Stomach (tissue), 4 donors: ENCODE measurements at regions not wholly inside any gene's neighbourhood (a gene's known extent, or its start where the extent isn't known, plus 50 kb on each side); places are given as distances from the start of the nearest gene placed in this dataset.

Experiments
- CTCF ChIP-seq, 7 experiments: fragments of 450-650 bp in 4 of 7; fragments of 200-600 bp in 3 of 7; sonication (generic) in 3 of 7; IDR thresholded peaks; one replicate each; pipeline ENCODE4 v1.5.1; 2016 to 2019; ENCODE audit warnings: antibody characterized with exemption in 7 of 7, control low read depth in 2 of 7, mild to moderate bottlenecking in 1 of 7
- POLR2A ChIP-seq, 4 donors: fragments of 450-650 bp; IDR thresholded peaks; one replicate each; pipeline ENCODE4 v1.6.1; 2016; ENCODE audit warnings: antibody characterized with exemption in 4 of 4, control low read depth in 2 of 4, mild to moderate bottlenecking in 1 of 4, moderate library complexity in 1 of 4

DNA sequence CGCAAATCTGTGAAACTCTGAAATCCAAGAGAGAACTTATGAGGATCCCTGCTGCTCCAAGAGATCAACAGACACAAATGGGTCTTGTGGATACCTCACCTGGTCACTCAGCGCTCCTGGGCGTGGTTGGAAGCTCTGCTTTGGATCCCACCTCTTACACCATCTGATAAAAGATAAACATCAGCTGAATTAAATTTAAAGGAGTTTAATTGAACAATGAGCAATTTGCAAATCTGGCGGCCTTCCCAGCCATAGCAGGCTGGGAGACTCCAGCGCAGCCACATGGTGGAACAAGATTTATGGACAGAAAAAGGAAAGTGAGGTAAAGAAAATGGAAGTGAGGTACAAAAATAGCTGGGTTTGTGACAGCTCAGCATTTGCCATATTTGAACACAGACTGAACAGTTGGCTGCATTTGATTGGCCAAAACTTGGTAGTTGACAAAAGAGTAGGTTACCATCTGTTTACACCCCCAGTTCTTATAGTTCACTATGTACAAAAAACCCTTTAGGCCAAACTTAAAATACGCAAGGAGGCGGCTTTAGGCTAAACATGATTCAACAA is 437.3 kb upstream of the NDST3 start:
- TF ChIP-seq CTCF (IDR thresholded peaks at IDR 0.05) (no peak), POLR2A (IDR thresholded peaks at IDR 0.05) (no peak)
